ENCODE measurements at regions not wholly inside any gene's neighbourhood (a gene's known extent, or its start where the extent isn't known, plus 50 kb on each side); places are given as distances from the start of the nearest gene placed in this dataset.
"Not testable (repeated sequence)": the region's sequence is repeated elsewhere in the genome, so short reads cannot be mapped to it uniquely, and the experiment has no call there.

GRCh38 chr9:75500479-75500878, 390.0 kb upstream of the PCSK5 start:
- no peaks in the 10 kb centered on the region for H3K36me3 ChIP-seq
- TF ChIP-seq, protein P1, sequence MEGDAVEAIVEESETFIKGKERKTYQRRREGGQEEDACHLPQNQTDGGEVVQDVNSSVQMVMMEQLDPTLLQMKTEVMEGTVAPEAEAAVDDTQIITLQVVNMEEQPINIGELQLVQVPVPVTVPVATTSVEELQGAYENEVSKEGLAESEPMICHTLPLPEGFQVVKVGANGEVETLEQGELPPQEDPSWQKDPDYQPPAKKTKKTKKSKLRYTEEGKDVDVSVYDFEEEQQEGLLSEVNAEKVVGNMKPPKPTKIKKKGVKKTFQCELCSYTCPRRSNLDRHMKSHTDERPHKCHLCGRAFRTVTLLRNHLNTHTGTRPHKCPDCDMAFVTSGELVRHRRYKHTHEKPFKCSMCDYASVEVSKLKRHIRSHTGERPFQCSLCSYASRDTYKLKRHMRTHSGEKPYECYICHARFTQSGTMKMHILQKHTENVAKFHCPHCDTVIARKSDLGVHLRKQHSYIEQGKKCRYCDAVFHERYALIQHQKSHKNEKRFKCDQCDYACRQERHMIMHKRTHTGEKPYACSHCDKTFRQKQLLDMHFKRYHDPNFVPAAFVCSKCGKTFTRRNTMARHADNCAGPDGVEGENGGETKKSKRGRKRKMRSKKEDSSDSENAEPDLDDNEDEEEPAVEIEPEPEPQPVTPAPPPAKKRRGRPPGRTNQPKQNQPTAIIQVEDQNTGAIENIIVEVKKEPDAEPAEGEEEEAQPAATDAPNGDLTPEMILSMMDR (IDR thresholded peaks at IDR 0.05; ENCODE audit: low read depth, low read length), result no peak
- no peak overlapping the region for H3K27ac ChIP-seq
- H3K4me3 ChIP-seq (ENCODE audit: low read depth, low read length), result no peak overlapping the region
- no peaks in the 10 kb centered on the region for H3K27me3 ChIP-seq (ENCODE audit: insufficient read depth, low read depth, severe bottlenecking)
- DNase-seq, result no peak
- H3K9me3 ChIP-seq (ENCODE audit: severe bottlenecking), result no peaks in the 10 kb centered on the region

DNA sequence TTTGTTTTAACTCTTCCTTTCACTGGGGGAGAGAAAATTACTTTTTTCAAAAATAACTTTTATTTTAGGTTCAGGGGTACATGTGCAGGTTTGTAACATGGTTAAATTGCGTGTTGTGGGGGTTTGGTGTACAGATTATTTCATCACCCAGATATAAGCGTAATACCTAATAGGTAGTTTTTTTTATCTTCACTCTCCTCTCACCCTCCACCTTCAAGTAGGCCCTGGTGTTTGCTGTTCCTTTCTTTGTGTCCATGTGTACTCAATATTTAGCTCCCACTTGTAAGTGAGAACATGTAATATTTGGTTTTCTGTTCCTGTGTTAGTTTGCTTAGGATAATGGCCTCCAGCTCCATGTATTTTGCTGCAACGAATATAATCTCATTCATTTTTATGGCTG, 389.5 kb upstream of the PCSK5 start:
- H3K9me3 ChIP-seq (ENCODE audit: severe bottlenecking); H3K36me3 ChIP-seq; H3K27me3 ChIP-seq (ENCODE audit: insufficient read depth, low read depth, severe bottlenecking); H3K27ac ChIP-seq; H3K4me3 ChIP-seq (ENCODE audit: low read depth, low read length); DNase-seq: not testable (repeated sequence)

- H3K27me3 ChIP-seq (ENCODE audit: insufficient read depth, low read depth, severe bottlenecking), result no peaks in the 10 kb centered on the region
- TF ChIP-seq, protein P1 (IDR thresholded peaks at IDR 0.05; ENCODE audit: low read depth, low read length), result no peak
- no peaks in the 10 kb centered on the region for H3K9me3 ChIP-seq (ENCODE audit: severe bottlenecking)
- no peaks in the 10 kb centered on the region for H3K36me3 ChIP-seq
- H3K4me3 ChIP-seq (ENCODE audit: low read depth, low read length), result no peak overlapping the region
- no peak overlapping the region for H3K27ac ChIP-seq
- DNase-seq, result no peak
Observed at GRCh38 chr9:75504721-75505120, 385.8 kb upstream of the PCSK5 start.

DNA sequence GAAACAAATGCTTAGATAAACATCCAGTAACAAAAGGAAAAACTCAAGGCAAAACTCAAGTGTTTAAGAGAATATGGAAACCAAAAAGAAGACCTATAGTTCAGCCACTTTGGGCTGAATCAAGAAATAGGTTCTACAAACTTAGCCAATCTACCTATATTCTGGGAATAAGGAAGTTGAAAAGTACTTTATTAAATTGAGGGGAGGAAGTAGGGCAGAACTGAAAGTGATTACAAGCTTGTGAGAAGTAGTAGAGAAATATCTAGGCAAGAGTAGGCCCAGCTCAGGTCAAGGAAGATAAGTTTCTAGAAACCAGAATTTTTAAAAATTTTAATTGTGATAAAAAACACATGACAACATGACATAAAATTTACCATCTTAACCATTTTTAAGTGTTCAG, 384.8 kb upstream of the PCSK5 start:
- Histone ChIP-seq H3K9me3 (ENCODE audit: severe bottlenecking) (no peaks in the 10 kb centered on the region), H3K4me3 (ENCODE audit: low read depth, low read length) (no peak overlapping the region), H3K36me3 (no peaks in the 10 kb centered on the region), H3K27me3 (ENCODE audit: insufficient read depth, low read depth, severe bottlenecking) (no peaks in the 10 kb centered on the region), H3K27ac (no peak overlapping the region)
- no peak for DNase-seq
- TF ChIP-seq, protein P1 (IDR thresholded peaks at IDR 0.05; ENCODE audit: low read depth, low read length), result no peak

- Histone ChIP-seq H3K27me3 (ENCODE audit: insufficient read depth, low read depth, severe bottlenecking) (no peaks in the 10 kb centered on the region), H3K36me3 (no peaks in the 10 kb centered on the region), H3K4me3 (ENCODE audit: low read depth, low read length) (no peak overlapping the region), H3K9me3 (ENCODE audit: severe bottlenecking) (no peaks in the 10 kb centered on the region), H3K27ac (no peak overlapping the region)
- TF ChIP-seq, protein P1 (IDR thresholded peaks at IDR 0.05; ENCODE audit: low read depth, low read length), result no peak
- no peak for DNase-seq
Observed at GRCh38 chr9:75529463-75529862, 361.0 kb upstream of the PCSK5 start.

- no peaks in the 10 kb centered on the region for H3K9me3 ChIP-seq (ENCODE audit: severe bottlenecking)
- no peak for DNase-seq
- H3K4me3 ChIP-seq (ENCODE audit: low read depth, low read length), result no peak overlapping the region
- H3K36me3 ChIP-seq, result no peaks in the 10 kb centered on the region
- H3K27me3 ChIP-seq (ENCODE audit: insufficient read depth, low read depth, severe bottlenecking), result no peaks in the 10 kb centered on the region
- H3K27ac ChIP-seq, result no peak overlapping the region
- TF ChIP-seq, protein P1 (IDR thresholded peaks at IDR 0.05; ENCODE audit: low read depth, low read length), result no peak
Observed at GRCh38 chr9:75531588-75531987, 358.9 kb upstream of the PCSK5 start.
